NCI-H1694 (cell line): ENCODE measurements at regions not wholly inside any gene's neighbourhood (a gene's known extent, or its start where the extent isn't known, plus 50 kb on each side); places are given as distances from the start of the nearest gene placed in this dataset.
A peak's percentile ranks its signal among the peaks of the same experiment; 100 is the strongest.
"Not testable (repeated sequence)": the region's sequence is repeated elsewhere in the genome, so short reads cannot be mapped to it uniquely, and the experiment has no call there.

ENCODE experiments used
- DNase-seq: peaks from one replicate; lab custom pipeline; 2025; lab: John Stamatoyannopoulos, UW

- not testable (repeated sequence) for DNase-seq
These were observed 234.6 kb upstream of the CASK start for GRCh38 chrX:42157923-42158322.

GRCh38 chrX:42151808-42152207 lies 228.5 kb upstream of the CASK start:
- DNase-seq: no peak

- no peak for DNase-seq
These were observed 226.4 kb upstream of the CASK start for GRCh38 chrX:42149765-42150164.

- no peak for DNase-seq
These were observed 225.9 kb upstream of the CASK start for GRCh38 chrX:42149281-42149680.

- DNase-seq: no peak
These were observed 220.7 kb upstream of the CASK start for GRCh38 chrX:42143866-42144592.

- DNase-seq: no peak
These were observed 217.0 kb upstream of the CASK start for GRCh38 chrX:42140320-42140719.

GRCh38 chrX:42135583-42136228 lies 212.4 kb upstream of the CASK start:
- no peak for DNase-seq

- DNase-seq: no peak
These were observed 208.5 kb upstream of the CASK start for GRCh38 chrX:42131856-42132255.

- no peak for DNase-seq
These were observed 205.9 kb upstream of the CASK start for GRCh38 chrX:42129022-42129940.

GRCh38 chrX:42128587-42128986 lies 205.2 kb upstream of the CASK start:
- DNase-seq: no peak

- DNase-seq: no peak
These were observed 204.7 kb upstream of the CASK start for GRCh38 chrX:42128020-42128419.

GRCh38 chrX:42127563-42127962 lies 204.2 kb upstream of the CASK start:
- no peak for DNase-seq

GRCh38 chrX:42123369-42123768 lies 200.0 kb upstream of the CASK start:
- no peak for DNase-seq

GRCh38 chrX:42119076-42119475 lies 195.7 kb upstream of the CASK start:
- peak; percentile 26 for DNase-seq

- no peak for DNase-seq
These were observed 194.0 kb upstream of the CASK start for GRCh38 chrX:42117318-42117717.

GRCh38 chrX:42109428-42109827 lies 186.1 kb upstream of the CASK start:
- no peak for DNase-seq

- DNase-seq: no peak
These were observed 184.4 kb upstream of the CASK start for GRCh38 chrX:42107495-42108488.

GRCh38 chrX:42106556-42106955 lies 183.2 kb upstream of the CASK start:
- DNase-seq: no peak

GRCh38 chrX:42102586-42103282 lies 179.4 kb upstream of the CASK start:
- DNase-seq: no peak

- no peak for DNase-seq
These were observed 175.5 kb upstream of the CASK start for GRCh38 chrX:42098900-42099299.

- DNase-seq: no peak
These were observed 174.1 kb upstream of the CASK start for GRCh38 chrX:42097486-42097885.
